GM21529 (cell line): ENCODE measurements at regions not wholly inside any gene's neighbourhood (a gene's known extent, or its start where the extent isn't known, plus 50 kb on each side); places are given as distances from the start of the nearest gene placed in this dataset.
"Not testable (repeated sequence)": the region's sequence is repeated elsewhere in the genome, so short reads cannot be mapped to it uniquely, and the experiment has no call there.

Experiments used
- ATAC-seq: cut with Tn5 transposase; IDR thresholded peaks from one replicate; pipeline ENCODE4 v1.9.1; 2021; ENCODE audit not compliant: unreplicated experiment

DNA sequence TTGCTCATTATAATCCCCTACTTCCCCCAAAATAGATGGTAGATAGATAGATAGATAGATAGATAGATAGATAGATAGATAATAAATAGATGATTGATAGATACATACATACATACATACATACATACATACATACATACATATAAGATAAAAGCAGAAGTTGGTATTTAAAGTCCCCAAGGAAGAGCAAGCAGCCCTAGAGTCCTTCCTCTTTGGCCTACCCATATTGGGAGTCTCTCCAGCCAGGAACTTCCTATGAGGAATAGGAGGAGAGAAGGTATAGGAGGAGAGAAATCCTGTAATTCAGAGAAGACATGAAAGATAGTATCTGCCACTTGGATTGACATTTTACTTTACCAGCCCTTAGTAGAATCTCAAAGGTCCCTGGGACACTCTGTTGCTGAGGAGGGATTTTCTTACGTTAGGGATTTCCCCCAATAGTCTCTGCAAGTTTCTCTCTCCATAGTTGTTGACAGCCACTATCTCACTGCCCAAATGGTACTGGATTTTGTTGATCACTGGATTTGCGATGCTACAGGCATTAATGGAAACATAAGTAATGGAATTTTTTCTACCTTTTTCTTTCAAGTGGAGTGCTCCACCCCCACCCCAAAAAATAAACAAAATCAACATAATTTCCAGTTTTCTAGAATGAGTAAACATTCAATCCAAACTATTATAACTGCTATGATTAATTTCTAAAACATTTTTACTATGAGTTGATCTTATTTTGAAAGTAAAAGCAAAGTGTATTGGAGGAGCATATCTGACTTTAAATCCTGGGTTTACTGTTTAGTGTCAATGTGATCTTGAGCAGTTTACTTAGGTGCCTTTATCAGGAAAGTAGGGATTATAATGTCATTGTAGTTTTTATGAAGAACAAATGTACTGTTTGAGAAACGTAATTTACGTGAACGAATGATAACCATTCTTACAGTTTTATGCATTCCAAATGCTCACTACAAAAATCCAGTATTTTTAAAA lies 93.2 kb upstream of the TNFSF4 start:
- no peak for ATAC-seq

GRCh38 chr1:173301507-173301906 lies 94.4 kb upstream of the TNFSF4 start:
- ATAC-seq = no peak

GRCh38 chr1:173302366-173302765 lies 95.2 kb upstream of the TNFSF4 start:
- ATAC-seq = no peak

- ATAC-seq = no peak
These were observed 96.0 kb upstream of the TNFSF4 start for GRCh38 chr1:173302890-173303829.

DNA sequence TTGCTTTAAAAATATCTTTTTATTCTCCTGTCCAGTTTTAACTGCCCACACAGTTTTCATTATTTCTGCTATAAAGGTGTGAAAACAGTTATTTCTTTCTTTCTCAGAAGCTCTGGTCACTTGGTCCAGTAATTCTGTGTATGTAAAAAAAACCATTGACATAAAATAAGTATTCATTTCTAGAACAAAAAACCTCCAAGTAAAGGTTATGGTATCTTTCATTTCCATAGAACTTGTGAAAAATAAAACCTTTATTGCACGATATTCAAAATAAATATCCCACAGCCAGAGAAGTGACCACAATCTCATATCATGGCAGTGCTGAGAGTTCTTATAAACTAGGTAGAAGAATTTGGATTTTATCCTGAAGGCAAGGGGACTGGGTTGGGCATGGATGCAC lies 96.9 kb upstream of the TNFSF4 start:
- no peak for ATAC-seq

- no peak for ATAC-seq
These were observed 97.5 kb upstream of the TNFSF4 start for GRCh38 chr1:173304529-173305227.

GRCh38 chr1:173307845-173308244 lies 100.7 kb upstream of the TNFSF4 start:
- no peak for ATAC-seq

DNA sequence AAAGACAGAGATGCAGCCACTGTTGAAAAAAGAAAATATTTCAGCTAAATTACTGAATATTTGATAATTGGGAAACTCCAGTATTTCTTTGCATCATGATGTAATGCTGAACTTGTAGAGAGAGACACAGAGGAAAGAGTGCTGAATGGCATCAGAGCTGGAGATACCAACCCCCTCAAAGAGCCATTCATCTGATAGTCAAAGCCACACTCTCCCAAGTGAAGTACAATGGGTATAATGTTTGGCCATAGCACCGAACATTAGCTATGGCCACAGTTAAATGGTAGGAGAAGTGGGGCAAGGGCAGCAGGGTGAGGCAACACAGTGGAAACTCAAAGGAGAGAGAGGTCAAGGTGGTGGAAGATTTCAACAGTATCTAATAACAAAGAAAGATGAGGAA lies 107.5 kb upstream of the TNFSF4 start:
- no peak for ATAC-seq

GRCh38 chr1:173315296-173315695 lies 108.2 kb upstream of the TNFSF4 start:
- ATAC-seq = no peak

- ATAC-seq = no peak
These were observed 111.7 kb upstream of the TNFSF4 start for GRCh38 chr1:173318788-173319187.

DNA sequence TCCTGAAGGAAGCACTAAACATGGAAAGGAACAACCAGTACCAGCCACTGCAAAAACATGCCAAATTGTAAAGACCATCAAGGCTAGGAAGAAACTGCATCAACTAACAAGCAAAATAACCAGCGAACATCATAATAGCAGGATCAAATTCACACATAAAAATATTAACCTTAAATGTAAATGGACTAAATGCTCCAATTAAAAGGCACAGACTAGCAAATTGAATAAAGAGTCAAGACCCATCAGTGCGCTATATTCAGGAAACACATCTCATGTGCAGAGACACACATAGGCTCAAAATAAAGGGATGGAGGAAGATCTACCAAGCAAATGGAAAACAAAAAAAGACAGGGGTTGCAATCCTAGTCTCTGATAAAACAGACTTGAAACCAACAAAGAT lies 117.2 kb upstream of the TNFSF4 start:
- ATAC-seq = not testable (repeated sequence)

DNA sequence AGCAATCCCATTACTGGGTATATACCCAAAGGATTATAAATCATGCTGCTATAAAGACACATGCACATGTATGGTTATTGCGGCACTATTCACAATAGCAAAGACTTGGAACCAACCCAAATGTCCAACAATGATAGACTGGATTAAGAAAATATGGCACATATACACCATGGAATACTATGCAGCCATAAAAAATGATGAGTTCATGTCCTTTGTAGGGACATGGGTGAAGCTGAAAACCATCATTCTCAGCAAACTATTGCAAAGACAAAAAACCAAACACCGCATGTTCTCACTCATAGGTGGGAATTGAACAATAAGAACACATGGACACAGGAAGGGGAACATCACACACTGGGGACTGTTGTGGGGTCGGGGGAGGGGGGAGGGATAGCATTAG lies 120.9 kb upstream of the TNFSF4 start:
- ATAC-seq = not testable (repeated sequence)

DNA sequence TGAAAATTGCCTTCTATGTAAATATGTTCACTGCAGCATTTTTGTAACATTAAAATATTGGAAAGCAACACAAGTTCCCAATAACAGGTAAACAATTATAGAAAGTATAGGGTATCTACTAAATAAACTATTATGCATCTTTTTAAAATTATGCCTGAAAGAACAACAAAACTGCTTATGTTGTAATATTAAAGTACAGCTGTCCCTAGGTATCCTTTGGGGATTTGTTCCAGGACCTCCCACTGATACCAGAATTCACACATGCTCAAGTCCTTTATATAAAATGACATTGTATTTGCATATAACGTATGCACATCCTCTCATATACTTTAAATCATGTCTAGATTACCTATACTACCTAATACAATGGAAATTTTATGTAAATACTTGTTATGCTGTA lies 121.8 kb upstream of the TNFSF4 start:
- no peak for ATAC-seq

- no peak for ATAC-seq
These were observed 122.6 kb upstream of the TNFSF4 start for GRCh38 chr1:173329726-173330125.

DNA sequence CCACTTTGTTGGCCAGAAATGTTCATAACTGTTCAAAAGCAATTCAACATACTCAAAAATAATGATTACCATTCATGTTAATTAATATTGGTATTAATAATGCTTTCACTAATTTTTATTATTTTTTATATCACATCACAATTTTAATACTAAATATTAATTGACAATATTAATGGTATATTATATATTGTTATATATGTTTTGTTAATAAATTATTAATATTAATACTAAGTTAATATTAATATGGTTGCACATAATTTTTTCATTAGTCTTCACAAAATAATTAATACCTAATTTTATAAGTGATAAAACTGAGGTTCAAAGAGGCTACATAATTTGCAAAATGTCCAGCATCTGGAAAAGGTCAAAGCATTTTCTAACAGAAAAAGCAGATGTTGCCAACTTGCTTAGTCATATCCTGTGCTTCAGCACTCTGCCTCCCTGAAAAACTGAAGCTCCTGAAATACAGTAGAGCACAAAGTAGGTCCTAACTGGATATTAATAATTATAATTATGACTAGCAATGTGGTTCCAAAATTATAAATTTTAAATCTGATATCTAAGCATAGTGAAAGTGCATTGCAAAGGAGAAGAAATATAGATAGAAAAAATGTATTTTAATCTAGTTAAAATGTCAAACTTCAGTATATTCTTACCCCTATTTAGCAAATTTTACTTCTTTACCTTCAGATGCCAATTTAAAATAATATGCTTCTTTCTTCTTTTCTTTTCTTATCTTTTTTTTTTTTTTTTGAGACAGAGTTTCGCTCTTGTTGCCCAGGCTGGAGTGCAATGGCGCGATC lies 123.2 kb upstream of the TNFSF4 start:
- ATAC-seq = no peak

DNA sequence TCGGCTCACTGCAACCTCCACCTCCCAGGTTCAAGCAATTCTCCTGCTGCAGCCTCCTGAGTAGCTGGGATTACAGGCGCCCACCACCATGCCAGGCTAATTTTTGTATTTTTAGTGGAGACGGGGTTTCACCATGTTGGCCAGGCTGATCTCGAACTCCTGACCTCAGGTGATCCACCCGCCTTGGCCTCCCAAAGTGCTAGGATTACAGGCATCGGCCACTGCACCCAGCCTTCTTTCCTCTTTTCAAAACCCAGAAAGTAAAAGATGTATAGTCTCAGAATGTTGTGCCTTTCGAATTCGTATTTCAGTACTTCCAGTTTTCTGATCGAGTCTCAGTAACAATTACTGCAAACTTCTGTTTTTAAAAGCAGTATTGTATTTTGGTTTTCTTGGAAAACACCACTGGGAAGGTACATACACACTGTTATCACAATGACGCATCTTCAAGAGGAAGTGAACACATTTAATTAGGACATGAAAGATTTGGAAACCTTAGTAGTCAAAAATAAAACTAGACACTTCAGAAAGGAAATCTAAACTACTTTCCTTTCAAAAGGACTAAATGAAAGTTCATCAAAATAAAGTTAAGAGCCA lies 123.9 kb upstream of the TNFSF4 start:
- peak; percentile 29 for ATAC-seq

GRCh38 chr1:173332026-173332425 lies 124.9 kb upstream of the TNFSF4 start:
- no peak for ATAC-seq

GRCh38 chr1:173333581-173333980 lies 126.5 kb upstream of the TNFSF4 start:
- ATAC-seq = peak; percentile 76

DNA sequence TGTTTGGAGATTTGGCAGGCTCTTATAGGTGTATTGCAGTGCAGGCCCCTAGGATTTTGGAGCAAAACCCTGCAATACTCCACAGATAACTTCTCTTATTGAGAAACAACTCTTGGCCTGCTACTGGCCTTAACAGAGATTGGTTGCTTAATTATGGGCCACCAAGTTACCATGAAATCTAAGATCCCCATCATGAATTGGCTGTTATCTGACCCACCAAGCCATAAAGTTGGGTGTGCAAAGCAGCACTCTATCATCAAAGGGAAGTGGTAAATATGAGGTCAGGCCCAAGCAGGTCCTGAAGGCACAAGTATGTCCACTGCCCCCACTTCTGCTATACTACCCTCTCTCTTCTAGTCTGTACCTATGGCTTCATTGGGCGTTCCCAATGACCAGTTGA lies 130.0 kb upstream of the TNFSF4 start:
- ATAC-seq = no peak

DNA sequence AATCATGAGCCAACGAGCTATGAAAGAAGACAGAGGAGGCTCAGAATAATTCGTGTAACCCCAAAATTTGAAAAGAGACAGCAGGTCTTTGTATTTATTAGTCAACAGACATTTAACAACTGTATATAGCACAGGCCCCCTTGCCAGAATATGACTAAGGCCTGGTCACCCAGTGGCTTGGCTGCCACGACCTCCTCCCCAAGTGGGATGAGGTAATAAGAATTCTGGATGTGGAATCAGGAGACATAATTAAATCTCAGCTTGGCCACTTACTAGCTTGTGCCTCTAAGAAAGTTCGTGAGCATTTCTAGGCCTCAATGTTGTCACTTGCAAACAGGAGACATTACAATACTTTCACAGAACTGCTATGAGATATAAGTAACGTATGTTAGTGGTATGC lies 134.2 kb upstream of the TNFSF4 start:
- no peak for ATAC-seq
